ENCODE measurements at regions not wholly inside any gene's neighbourhood (a gene's known extent, or its start where the extent isn't known, plus 50 kb on each side); places are given as distances from the start of the nearest gene placed in this dataset.

- no peak for TF ChIP-seq SUZ12 (IDR thresholded peaks at IDR 0.05; ENCODE audit: extremely low read depth, insufficient read depth, insufficient read length)
- TF ChIP-seq ZNF274 (IDR thresholded peaks at IDR 0.05; ENCODE audit: low read depth, low read length), result no peak
Observed at GRCh38 chr18:42177390-42177789, 222.4 kb downstream of the PIK3C3 start.

Data from NT2/D1 (cell line).